PC-3 (cell line): ENCODE measurements at regions not wholly inside any gene's neighbourhood (a gene's known extent, or its start where the extent isn't known, plus 50 kb on each side); places are given as distances from the start of the nearest gene placed in this dataset.

Experiments
- CTCF ChIP-seq: fragments of 300-600 bp; sonication (generic); conservative IDR thresholded peaks from 2 replicates; pipeline ENCODE4 v1.5.1; 2017; ENCODE audit warnings: antibody characterized with exemption, low read depth, mild to moderate bottlenecking, low read length
- EZH2 ChIP-seq: fragments of 300-600 bp; sonication (generic); IDR thresholded peaks from one replicate; pipeline ENCODE4 v1.6.1; 2017; ENCODE audit warnings: antibody characterized with exemption, mild to moderate bottlenecking, low read length; ENCODE audit not compliant: unreplicated experiment
- EZH2phosphoT487 ChIP-seq: fragments of 300-600 bp; sonication (generic); IDR thresholded peaks from 2 replicates; pipeline ENCODE4 v1.6.1; 2018; ENCODE audit warnings: mild to moderate bottlenecking, antibody characterized with exemption, low read length, borderline replicate concordance

DNA sequence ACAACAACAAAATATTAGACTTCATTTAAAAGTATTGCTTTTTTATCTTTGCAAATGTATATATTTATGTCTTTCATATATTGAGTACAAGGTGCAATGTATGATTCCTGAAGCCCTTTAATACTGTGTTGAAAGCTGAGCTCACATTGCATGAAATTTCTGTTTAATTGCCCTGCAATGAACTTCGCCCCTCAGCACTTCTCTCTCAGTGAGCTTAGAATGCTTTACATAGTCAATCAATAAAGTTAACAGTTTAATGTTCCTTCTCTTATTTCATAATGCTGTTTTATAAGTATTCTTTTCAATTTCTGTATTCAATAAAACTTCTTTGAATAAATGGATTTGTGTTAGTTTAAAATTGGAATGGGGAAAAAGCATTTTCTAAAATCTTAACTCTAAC lies 607.1 kb downstream of the SOX5 start:
- TF ChIP-seq EZH2phosphoT487 = no peak
- TF ChIP-seq EZH2 = no peak
- TF ChIP-seq CTCF = no peak
